B cell (primary cell): ENCODE measurements at regions not wholly inside any gene's neighbourhood (a gene's known extent, or its start where the extent isn't known, plus 50 kb on each side); places are given as distances from the start of the nearest gene placed in this dataset.

Source experiments
- ATAC-seq: fragments of 200-7000 bp; cut with Tn5 transposase; one replicate; pipeline ENCODE4 v1.10.0; 2021; ENCODE audit warnings: low read depth, mild to moderate bottlenecking, moderate number of reproducible peaks, moderate library complexity
- CTCF ChIA-PET: fragments of 350-600 bp; sonication (Branson Sonifier 250); formaldehyde crosslinking; loops from one replicate; lab custom pipeline; 2021; ENCODE audit warnings: antibody characterized with exemption, inconsistent platforms; lab: Charles Lee
- POLR2A ChIA-PET: fragments of 350-600 bp; sonication (Branson Sonifier 250); formaldehyde crosslinking; loops from one replicate; lab custom pipeline; 2021; ENCODE audit warnings: antibody characterized with exemption; lab: Charles Lee
- DNase-seq: peaks from one replicate; pipeline ENCODE4 v3.0.0; 2013
- H2AFZ ChIP-seq: 2 replicates; pipeline ENCODE4 v1.6.1; 2012; ENCODE audit warnings: mild to moderate bottlenecking, low read depth, low read length; ENCODE audit not compliant: insufficient read depth, poor library complexity, severe bottlenecking
- H3K27ac ChIP-seq, 2 donors: 1 replicate in 1 of 2; 2 replicates in 1 of 2; pipeline ENCODE4 v1.5.1; 2012 to 2013; ENCODE audit warnings: low read length in 2 of 2, mild to moderate bottlenecking in 2 of 2, moderate library complexity in 1 of 2
- H3K27me3 ChIP-seq, 4 experiments: fragments of 200-600 bp in 1 of 4; sonication (generic) in 1 of 4; replicated peaks in 1 of 4; 1 replicate in 2 of 4; 2 replicates in 2 of 4; pipeline versions ENCODE4 v1.6.1 to v1.7.0; 2013 to 2016; ENCODE audit warnings: low read length in 3 of 4, mild to moderate bottlenecking in 2 of 4, mixed read lengths in 1 of 4, moderate library complexity in 1 of 4; ENCODE audit not compliant: insufficient read depth in 4 of 4, control insufficient read depth in 3 of 4; ENCODE audit errors: control extremely low read depth in 1 of 4
- H3K36me3 ChIP-seq, 2 experiments: replicated peaks in 1 of 2; 1 replicate in 1 of 2; 2 replicates in 1 of 2; pipeline versions ENCODE4 v1.6.1 to v1.7.1; 2013; ENCODE audit warnings: low read length in 1 of 2; ENCODE audit not compliant: insufficient read depth in 2 of 2, control insufficient read depth in 1 of 2; ENCODE audit errors: control extremely low read depth in 1 of 2, extremely low read depth in 1 of 2
- H3K4me1 ChIP-seq, 2 donors: fragments of 200-600 bp in 1 of 2; sonication (generic) in 1 of 2; 1 replicate in 1 of 2; 2 replicates in 1 of 2; pipeline versions ENCODE4 v1.5.1 to v1.6.1; 2013 to 2017; ENCODE audit warnings: low read length in 2 of 2; ENCODE audit not compliant: control insufficient read depth in 2 of 2, insufficient read depth in 2 of 2
- H3K4me2 ChIP-seq: replicated peaks from 2 replicates; pipeline ENCODE3; 2012; ENCODE audit warnings: mild to moderate bottlenecking, low read depth, low read length; ENCODE audit not compliant: poor library complexity, severe bottlenecking
- H3K4me3 ChIP-seq, 5 experiments: fragments of 200-600 bp in 1 of 5; sonication (generic) in 1 of 5; 1 replicate in 3 of 5; 2 replicates in 2 of 5; pipeline versions ENCODE4 v1.5.1 to v1.7.0; 2011 to 2016; ENCODE audit warnings: low read length in 4 of 5, mild to moderate bottlenecking in 4 of 5, low read depth in 2 of 5, control low read depth in 1 of 5, moderate library complexity in 1 of 5; ENCODE audit not compliant: insufficient read depth in 1 of 5; ENCODE audit errors: control extremely low read depth in 1 of 5, extremely low read depth in 1 of 5
- H3K79me2 ChIP-seq: fragments of 200-600 bp; sonication (generic); one replicate; pipeline ENCODE4 v1.6.0; 2016; ENCODE audit warnings: low read length; ENCODE audit not compliant: control insufficient read depth, insufficient read depth
- H3K9ac ChIP-seq: fragments of 200-600 bp; sonication (generic); 2 replicates; pipeline ENCODE4 v1.6.1; 2017; ENCODE audit warnings: mild to moderate bottlenecking, low read length, moderate library complexity
- H3K9me3 ChIP-seq, 3 donors: one replicate each; pipeline versions ENCODE4 v1.6.1 to v1.7.1; 2013; ENCODE audit warnings: low read length in 2 of 3; ENCODE audit not compliant: control insufficient read depth in 2 of 3, insufficient read depth in 1 of 3; ENCODE audit errors: control extremely low read depth in 1 of 3
- H4K20me1 ChIP-seq: 2 replicates; pipeline ENCODE4 v1.6.0; 2012; ENCODE audit warnings: mild to moderate bottlenecking, low read length; ENCODE audit not compliant: insufficient read depth, control insufficient read depth, poor library complexity, severe bottlenecking
- H3K27ac Mint-ChIP-seq: one replicate; pipeline ENCODE4 v1.8.0; 2021; ENCODE audit warnings: mixed read lengths
- H3K27me3 Mint-ChIP-seq: one replicate; pipeline ENCODE4 v1.8.0; 2021; ENCODE audit warnings: mixed read lengths
- H3K4me1 Mint-ChIP-seq: one replicate; pipeline ENCODE4 v1.8.0; 2021; ENCODE audit warnings: mixed read lengths
- H3K4me3 Mint-ChIP-seq: one replicate; pipeline ENCODE4 v1.8.0; 2021; ENCODE audit warnings: mixed read lengths
- H3K9me3 Mint-ChIP-seq: one replicate; pipeline ENCODE4 v1.8.0; 2022; ENCODE audit warnings: mixed read lengths; ENCODE audit not compliant: insufficient read depth
- CTCF ChIP-seq: fragments of 200-600 bp; IDR thresholded peaks from one replicate; pipeline ENCODE4 v1.8.0; 2022; ENCODE audit warnings: antibody characterized with exemption, mild to moderate bottlenecking
- EZH2 ChIP-seq: IDR thresholded peaks from 2 replicates; pipeline ENCODE4 v1.6.1; 2012; ENCODE audit warnings: borderline replicate concordance, low read depth, mild to moderate bottlenecking, moderate library complexity, low read length; ENCODE audit not compliant: insufficient read depth, poor library complexity, severe bottlenecking
- WGBS: methylation state at CpG from one replicate; pipeline ENCODE4 v1.1.5; 2013; ENCODE audit warnings: missing lambda C conversion rate; ENCODE audit not compliant: insufficient coverage; 5-methylcytosine and 5-hydroxymethylcytosine counted together
- intact Hi-C: fragments of 100-400 bp; cut with micrococcal nuclease; formaldehyde crosslinking; loops from one replicate; pipeline ENCODE4 v1.10.0; 2022

- ChIA-PET POLR2A (no interaction called here), CTCF (no interaction called here)
- WGBS: 62% methylated on average over 2 of the region's 3 CpGs
- H3K27me3 ChIP-seq: no peaks in the 10 kb centered on the region
- no peaks in the 10 kb centered on the region for H3K27me3 Mint-ChIP-seq
- no peak for TF ChIP-seq CTCF
- no peak for TF ChIP-seq EZH2
- no peaks in the 10 kb centered on the region for H3K36me3 ChIP-seq
- H3K4me3 Mint-ChIP-seq: no peak overlapping the region
- DNase-seq (no peak), ATAC-seq (no peak)
- no peak overlapping the region for H3K9ac ChIP-seq
- H2AFZ ChIP-seq: no peak overlapping the region
- no peak overlapping the region for H3K4me3 ChIP-seq
- no peaks in the 10 kb centered on the region for H3K4me1 Mint-ChIP-seq
- H3K79me2 ChIP-seq: no peaks in the 10 kb centered on the region
- no peaks in the 10 kb centered on the region for H3K4me1 ChIP-seq
- no peaks in the 10 kb centered on the region for H3K9me3 ChIP-seq
- no peaks in the 10 kb centered on the region for H4K20me1 ChIP-seq
- H3K27ac ChIP-seq: no peak overlapping the region
- no peaks in the 10 kb centered on the region for H3K9me3 Mint-ChIP-seq
- H3K27ac Mint-ChIP-seq: no peak overlapping the region
- intact Hi-C loops: no loop called here
- no peak overlapping the region for H3K4me2 ChIP-seq
These were observed 665.5 kb downstream of the TENT5A start for GRCh38 chr6:81086991-81087390.

GRCh38 chr6:81085431-81085790 lies 667.1 kb downstream of the TENT5A start:
- H3K27me3 Mint-ChIP-seq: no peaks in the 10 kb centered on the region
- no peak overlapping the region for H3K4me3 Mint-ChIP-seq
- intact Hi-C loops: no loop called here
- no peaks in the 10 kb centered on the region for H3K4me1 Mint-ChIP-seq
- Histone ChIP-seq H3K27me3 (no peaks in the 10 kb centered on the region), H3K4me2 (no peak overlapping the region), H3K79me2 (no peaks in the 10 kb centered on the region), H3K27ac (no peak overlapping the region), H3K9ac (no peak overlapping the region), H3K9me3 (no peaks in the 10 kb centered on the region), H3K4me1 (no peaks in the 10 kb centered on the region), H3K4me3 (no peak overlapping the region), H4K20me1 (no peaks in the 10 kb centered on the region), H2AFZ (no peak overlapping the region), H3K36me3 (no peaks in the 10 kb centered on the region)
- ATAC-seq: no peak
- TF ChIP-seq CTCF (no peak), EZH2 (no peak)
- ChIA-PET CTCF (no interaction called here), POLR2A (no interaction called here)
- no peaks in the 10 kb centered on the region for H3K9me3 Mint-ChIP-seq
- no peak for DNase-seq
- no peak overlapping the region for H3K27ac Mint-ChIP-seq
